B cell (primary cell): ENCODE measurements at regions not wholly inside any gene's neighbourhood (a gene's known extent, or its start where the extent isn't known, plus 50 kb on each side); places are given as distances from the start of the nearest gene placed in this dataset.

Experiments used
- EZH2 ChIP-seq: IDR thresholded peaks from 2 replicates; pipeline ENCODE4 v1.6.1; 2012; ENCODE audit warnings: borderline replicate concordance, low read depth, mild to moderate bottlenecking, moderate library complexity, low read length; ENCODE audit not compliant: insufficient read depth, poor library complexity, severe bottlenecking
- TF ChIP-seq, protein P1 (sequence below): fragments of 200-600 bp; IDR thresholded peaks from one replicate; pipeline ENCODE4 v1.8.0; 2022; ENCODE audit warnings: antibody characterized with exemption, mild to moderate bottlenecking

DNA sequence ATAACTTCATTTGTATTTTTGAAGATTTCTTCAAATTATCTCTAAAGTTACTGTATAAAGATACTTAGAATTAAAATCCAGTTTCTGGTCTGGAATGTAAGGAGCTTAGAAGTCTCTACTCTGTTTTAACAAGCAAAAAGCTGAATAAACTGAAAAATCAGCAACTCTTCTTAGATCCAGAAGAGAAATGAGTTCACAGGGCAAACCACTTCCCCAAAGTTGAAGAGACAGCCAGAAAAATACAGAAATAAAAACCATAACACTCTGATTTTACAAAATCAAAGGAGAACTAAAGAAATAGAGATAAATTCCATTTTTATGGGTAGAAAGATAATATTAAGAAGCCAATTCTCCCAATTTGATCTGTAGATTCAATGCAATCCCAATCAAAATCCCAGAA is 1166.8 kb downstream of the ADGRL3 start:
- TF ChIP-seq, protein P1, sequence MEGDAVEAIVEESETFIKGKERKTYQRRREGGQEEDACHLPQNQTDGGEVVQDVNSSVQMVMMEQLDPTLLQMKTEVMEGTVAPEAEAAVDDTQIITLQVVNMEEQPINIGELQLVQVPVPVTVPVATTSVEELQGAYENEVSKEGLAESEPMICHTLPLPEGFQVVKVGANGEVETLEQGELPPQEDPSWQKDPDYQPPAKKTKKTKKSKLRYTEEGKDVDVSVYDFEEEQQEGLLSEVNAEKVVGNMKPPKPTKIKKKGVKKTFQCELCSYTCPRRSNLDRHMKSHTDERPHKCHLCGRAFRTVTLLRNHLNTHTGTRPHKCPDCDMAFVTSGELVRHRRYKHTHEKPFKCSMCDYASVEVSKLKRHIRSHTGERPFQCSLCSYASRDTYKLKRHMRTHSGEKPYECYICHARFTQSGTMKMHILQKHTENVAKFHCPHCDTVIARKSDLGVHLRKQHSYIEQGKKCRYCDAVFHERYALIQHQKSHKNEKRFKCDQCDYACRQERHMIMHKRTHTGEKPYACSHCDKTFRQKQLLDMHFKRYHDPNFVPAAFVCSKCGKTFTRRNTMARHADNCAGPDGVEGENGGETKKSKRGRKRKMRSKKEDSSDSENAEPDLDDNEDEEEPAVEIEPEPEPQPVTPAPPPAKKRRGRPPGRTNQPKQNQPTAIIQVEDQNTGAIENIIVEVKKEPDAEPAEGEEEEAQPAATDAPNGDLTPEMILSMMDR = no peak
- TF ChIP-seq EZH2 = no peak
